GM19397 (cell line): ENCODE measurements at regions not wholly inside any gene's neighbourhood (a gene's known extent, or its start where the extent isn't known, plus 50 kb on each side); places are given as distances from the start of the nearest gene placed in this dataset.
"Not testable (repeated sequence)": the region's sequence is repeated elsewhere in the genome, so short reads cannot be mapped to it uniquely, and the experiment has no call there.

ENCODE experiments used
- ATAC-seq: cut with Tn5 transposase; IDR thresholded peaks from one replicate; pipeline ENCODE4 v1.9.1; 2021; ENCODE audit warnings: mild to moderate bottlenecking, moderate library complexity; ENCODE audit not compliant: unreplicated experiment

GRCh38 chr20:39752262-39752876 lies 790.2 kb downstream of the DHX35 start:
- ATAC-seq: no peak

GRCh38 chr20:39751557-39752137 lies 789.5 kb downstream of the DHX35 start:
- no peak for ATAC-seq

- no peak for ATAC-seq
Observed at GRCh38 chr20:39745380-39745779, 783.2 kb downstream of the DHX35 start.

- ATAC-seq: no peak
Observed at GRCh38 chr20:39738651-39739050, 776.5 kb downstream of the DHX35 start.

- no peak for ATAC-seq
Observed at GRCh38 chr20:39736434-39737327, 774.5 kb downstream of the DHX35 start.

- ATAC-seq: not testable (repeated sequence)
Observed at GRCh38 chr20:39725513-39725912, 763.4 kb downstream of the DHX35 start.

- ATAC-seq: no peak
Observed at GRCh38 chr20:39719293-39719692, 757.1 kb downstream of the DHX35 start.

- no peak for ATAC-seq
Observed at GRCh38 chr20:39717936-39718335, 755.8 kb downstream of the DHX35 start.

- ATAC-seq: no peak
Observed at GRCh38 chr20:39716796-39717341, 754.7 kb downstream of the DHX35 start.

- ATAC-seq: no peak
Observed at GRCh38 chr20:39713076-39713840, 751.1 kb downstream of the DHX35 start.

- ATAC-seq: no peak
Observed at GRCh38 chr20:39706184-39706663, 744.1 kb downstream of the DHX35 start.

GRCh38 chr20:39705032-39705431 lies 742.9 kb downstream of the DHX35 start:
- no peak for ATAC-seq

GRCh38 chr20:39703357-39703756 lies 741.2 kb downstream of the DHX35 start:
- ATAC-seq: not testable (repeated sequence)

- ATAC-seq: no peak
Observed at GRCh38 chr20:39702701-39703349, 740.7 kb downstream of the DHX35 start.

GRCh38 chr20:39700528-39700927 lies 738.4 kb downstream of the DHX35 start:
- no peak for ATAC-seq

GRCh38 chr20:39699166-39699725 lies 737.1 kb downstream of the DHX35 start:
- no peak for ATAC-seq

- no peak for ATAC-seq
Observed at GRCh38 chr20:39698752-39699151, 736.6 kb downstream of the DHX35 start.

- no peak for ATAC-seq
Observed at GRCh38 chr20:39691151-39691862, 729.2 kb downstream of the DHX35 start.

- ATAC-seq: no peak
Observed at GRCh38 chr20:39676857-39677391, 714.8 kb downstream of the DHX35 start.
